HG03108 (cell line): ENCODE measurements at regions not wholly inside any gene's neighbourhood (a gene's known extent, or its start where the extent isn't known, plus 50 kb on each side); places are given as distances from the start of the nearest gene placed in this dataset.

ENCODE experiments used
- ATAC-seq: cut with Tn5 transposase; IDR thresholded peaks from one replicate; pipeline ENCODE4 v1.9.1; 2021; ENCODE audit warnings: moderate library complexity; ENCODE audit not compliant: unreplicated experiment

GRCh38 chr17:77306790-77307478 lies 166.2 kb downstream of the SEC14L1 start:
- ATAC-seq, result no peak

- ATAC-seq, result no peak
These were observed 166.9 kb downstream of the SEC14L1 start for GRCh38 chr17:77307479-77308198.

- ATAC-seq, result no peak
These were observed 168.3 kb downstream of the SEC14L1 start for GRCh38 chr17:77308861-77309726.

GRCh38 chr17:77310336-77310735 lies 169.6 kb downstream of the SEC14L1 start:
- no peak for ATAC-seq

GRCh38 chr17:77311371-77311981 lies 170.7 kb downstream of the SEC14L1 start:
- no peak for ATAC-seq

- no peak for ATAC-seq
These were observed 171.4 kb downstream of the SEC14L1 start for GRCh38 chr17:77312061-77312701.

- ATAC-seq, result no peak
These were observed 172.2 kb downstream of the SEC14L1 start for GRCh38 chr17:77312786-77313599.

GRCh38 chr17:77313831-77314230 lies 173.1 kb downstream of the SEC14L1 start:
- ATAC-seq, result no peak

- ATAC-seq, result no peak
These were observed 173.8 kb downstream of the SEC14L1 start for GRCh38 chr17:77314601-77315000.

- no peak for ATAC-seq
These were observed 174.2 kb downstream of the SEC14L1 start for GRCh38 chr17:77315010-77315409.

- ATAC-seq, result no peak
These were observed 174.9 kb downstream of the SEC14L1 start for GRCh38 chr17:77315551-77316190.

GRCh38 chr17:77316191-77316641 lies 175.4 kb downstream of the SEC14L1 start:
- ATAC-seq, result no peak

GRCh38 chr17:77316651-77317050 lies 175.9 kb downstream of the SEC14L1 start:
- ATAC-seq, result no peak

GRCh38 chr17:77317091-77317750 lies 176.5 kb downstream of the SEC14L1 start:
- no peak for ATAC-seq

GRCh38 chr17:77318021-77318420 lies 177.3 kb downstream of the SEC14L1 start:
- ATAC-seq, result no peak

- ATAC-seq, result no peak
These were observed 177.9 kb downstream of the SEC14L1 start for GRCh38 chr17:77318491-77319210.

GRCh38 chr17:77319211-77320043 lies 178.7 kb downstream of the SEC14L1 start:
- peak; percentile 34 for ATAC-seq
